Calu3 (cell line): ENCODE measurements at regions not wholly inside any gene's neighbourhood (a gene's known extent, or its start where the extent isn't known, plus 50 kb on each side); places are given as distances from the start of the nearest gene placed in this dataset.

Experiments
- BruUV-seq: library from RNA; stranded (reverse); fragments of 400-500 nt; replicated peaks from 2 replicates; lab custom pipeline; 2021; lab: Mats Ljungman, UMichigan
- CTCF ChIA-PET: fragments of 300-600 bp; sonication (Branson Sonifier 250); formaldehyde crosslinking; loops from one replicate; lab custom pipeline; 2022; ENCODE audit warnings: antibody characterized with exemption; lab: Charles Lee
- DNase-seq: peaks from one replicate; pipeline ENCODE4 v3.0.0; 2022
- H3K27ac Mint-ChIP-seq: one replicate; pipeline ENCODE4 v1.8.0; 2022; ENCODE audit warnings: mixed read lengths; ENCODE audit not compliant: unreplicated experiment
- H3K27me3 Mint-ChIP-seq: one replicate; pipeline ENCODE4 v1.8.0; 2022; ENCODE audit warnings: mixed read lengths; ENCODE audit not compliant: unreplicated experiment
- H3K36me3 Mint-ChIP-seq: one replicate; pipeline ENCODE4 v1.8.0; 2022; ENCODE audit warnings: mild to moderate bottlenecking, moderate library complexity, mixed read lengths; ENCODE audit not compliant: insufficient read depth, unreplicated experiment
- H3K4me1 Mint-ChIP-seq: one replicate; pipeline ENCODE4 v1.8.0; 2022; ENCODE audit warnings: mild to moderate bottlenecking, low read depth, mixed read lengths; ENCODE audit not compliant: unreplicated experiment
- H3K4me3 Mint-ChIP-seq: one replicate; pipeline ENCODE4 v1.8.0; 2022; ENCODE audit warnings: mild to moderate bottlenecking, low read depth, moderate library complexity, mixed read lengths; ENCODE audit not compliant: unreplicated experiment
- H3K9me3 Mint-ChIP-seq: one replicate; pipeline ENCODE4 v1.8.0; 2022; ENCODE audit warnings: low read depth, mixed read lengths; ENCODE audit not compliant: unreplicated experiment
- intact Hi-C: fragments of 100-400 bp; cut with micrococcal nuclease; formaldehyde crosslinking; loops from one replicate; pipeline ENCODE4 v1.10.0; 2022; ENCODE audit not compliant: unreplicated experiment
- TF ChIP-seq, protein P1 (sequence below): fragments of 200-600 bp; IDR thresholded peaks from one replicate; pipeline ENCODE4 v1.8.0; 2022; ENCODE audit warnings: antibody characterized with exemption; ENCODE audit not compliant: unreplicated experiment

DNA sequence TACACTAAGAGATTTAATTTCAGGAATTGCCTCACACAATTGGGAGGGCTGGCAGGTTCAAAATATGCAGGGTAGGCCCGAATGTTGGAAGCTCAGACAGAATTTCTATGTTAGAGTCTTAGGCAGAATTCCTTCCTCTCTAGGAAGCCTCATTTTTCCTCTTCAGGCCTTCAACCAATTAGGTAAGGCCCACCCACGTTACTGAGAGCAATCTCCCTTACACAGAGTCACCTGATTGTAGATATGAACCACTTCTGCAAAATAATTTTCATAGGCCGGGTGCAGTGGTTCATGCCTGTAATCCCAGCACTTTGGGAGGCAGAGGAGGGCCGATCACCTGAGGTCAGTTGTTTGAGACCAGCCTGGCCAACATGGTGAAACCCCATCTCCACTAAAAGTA, 50.2 kb upstream of the HIVEP1 start:
- DNase-seq: no peak
- no peak overlapping the region for H3K27ac Mint-ChIP-seq
- TF ChIP-seq, protein P1, sequence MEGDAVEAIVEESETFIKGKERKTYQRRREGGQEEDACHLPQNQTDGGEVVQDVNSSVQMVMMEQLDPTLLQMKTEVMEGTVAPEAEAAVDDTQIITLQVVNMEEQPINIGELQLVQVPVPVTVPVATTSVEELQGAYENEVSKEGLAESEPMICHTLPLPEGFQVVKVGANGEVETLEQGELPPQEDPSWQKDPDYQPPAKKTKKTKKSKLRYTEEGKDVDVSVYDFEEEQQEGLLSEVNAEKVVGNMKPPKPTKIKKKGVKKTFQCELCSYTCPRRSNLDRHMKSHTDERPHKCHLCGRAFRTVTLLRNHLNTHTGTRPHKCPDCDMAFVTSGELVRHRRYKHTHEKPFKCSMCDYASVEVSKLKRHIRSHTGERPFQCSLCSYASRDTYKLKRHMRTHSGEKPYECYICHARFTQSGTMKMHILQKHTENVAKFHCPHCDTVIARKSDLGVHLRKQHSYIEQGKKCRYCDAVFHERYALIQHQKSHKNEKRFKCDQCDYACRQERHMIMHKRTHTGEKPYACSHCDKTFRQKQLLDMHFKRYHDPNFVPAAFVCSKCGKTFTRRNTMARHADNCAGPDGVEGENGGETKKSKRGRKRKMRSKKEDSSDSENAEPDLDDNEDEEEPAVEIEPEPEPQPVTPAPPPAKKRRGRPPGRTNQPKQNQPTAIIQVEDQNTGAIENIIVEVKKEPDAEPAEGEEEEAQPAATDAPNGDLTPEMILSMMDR: no peak
- CTCF ChIA-PET: no interaction called here
- H3K4me3 Mint-ChIP-seq: no peak overlapping the region
- intact Hi-C loops: no loop called here
- H3K36me3 Mint-ChIP-seq: no peaks in the 10 kb centered on the region
- peaks cover 3% of the 10 kb centered on the region for H3K9me3 Mint-ChIP-seq
- no peaks in the 10 kb centered on the region for H3K4me1 Mint-ChIP-seq
- no TSS peak for BruUV-seq
- H3K27me3 Mint-ChIP-seq: no peaks in the 10 kb centered on the region

DNA sequence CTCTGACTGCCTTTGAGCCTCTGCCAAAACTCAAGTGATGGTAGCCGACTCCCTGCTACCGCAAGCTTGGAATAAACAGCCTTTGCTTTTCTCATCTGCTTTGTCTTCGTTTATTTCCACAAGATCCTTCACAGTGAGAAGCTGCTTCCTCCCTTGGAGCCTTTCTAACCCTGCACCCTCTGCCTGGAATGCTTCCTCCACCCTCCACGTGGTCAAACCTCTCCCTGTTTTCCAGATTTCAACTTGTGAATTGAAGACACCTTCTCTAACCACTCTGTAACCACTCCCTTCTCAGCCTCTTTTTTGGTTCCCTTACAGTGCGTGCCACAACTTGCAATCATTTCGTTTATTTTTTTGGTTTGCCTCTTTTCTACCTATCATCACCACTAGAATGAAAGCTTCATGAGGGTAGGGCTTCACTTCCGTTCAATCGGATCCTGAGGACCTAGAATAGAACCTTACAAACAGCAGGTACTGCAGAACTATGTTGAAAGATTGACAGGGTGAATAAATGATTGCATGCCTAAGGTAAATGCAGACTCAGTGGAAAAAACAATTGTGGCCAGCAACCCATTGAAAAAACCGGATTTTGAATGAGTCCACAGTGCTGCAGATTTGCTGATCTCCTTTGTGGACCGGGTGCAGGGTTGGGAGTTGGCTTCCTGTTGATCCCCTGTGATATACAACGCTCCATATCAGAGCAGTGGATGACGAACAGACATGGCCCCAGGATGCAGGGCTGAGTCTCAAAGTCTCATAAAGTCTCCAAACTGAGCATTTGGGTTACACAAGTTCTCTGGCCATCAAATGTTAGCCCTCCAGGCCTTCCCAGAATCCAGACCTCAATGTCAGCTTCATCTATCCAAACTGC, 51.0 kb upstream of the HIVEP1 start:
- intact Hi-C loops: no loop called here
- CTCF ChIA-PET: no interaction called here
- no peaks in the 10 kb centered on the region for H3K36me3 Mint-ChIP-seq
- H3K4me3 Mint-ChIP-seq: no peak overlapping the region
- TF ChIP-seq, protein P1: no peak
- no peak for DNase-seq
- H3K4me1 Mint-ChIP-seq: no peaks in the 10 kb centered on the region
- no peaks in the 10 kb centered on the region for H3K27me3 Mint-ChIP-seq
- BruUV-seq: no TSS peak
- H3K27ac Mint-ChIP-seq: no peak overlapping the region
- peaks cover 3% of the 10 kb centered on the region for H3K9me3 Mint-ChIP-seq

DNA sequence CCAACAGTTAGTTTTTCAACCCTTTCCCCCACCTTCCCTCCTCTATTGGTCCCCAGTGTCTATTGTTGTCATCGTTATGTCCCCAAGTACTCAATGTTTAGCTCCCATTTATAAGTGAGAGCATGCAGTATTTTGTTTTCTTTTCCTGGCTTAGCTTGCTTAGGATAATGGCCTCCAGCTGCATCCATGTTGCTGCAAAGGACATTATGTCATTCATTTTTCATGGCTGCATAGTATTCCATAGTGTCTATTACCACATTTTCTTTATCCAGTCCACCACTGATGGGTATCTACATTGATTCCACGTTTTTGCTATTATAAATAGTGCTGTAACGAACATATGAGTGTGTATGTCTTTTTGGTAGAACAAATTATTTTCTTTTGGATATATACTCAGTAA, 55.3 kb upstream of the HIVEP1 start:
- DNase-seq: no peak
- no TSS peak for BruUV-seq
- H3K9me3 Mint-ChIP-seq: no peaks in the 10 kb centered on the region
- H3K4me3 Mint-ChIP-seq: no peak overlapping the region
- H3K27me3 Mint-ChIP-seq: no peaks in the 10 kb centered on the region
- intact Hi-C loops: no loop called here
- H3K36me3 Mint-ChIP-seq: no peaks in the 10 kb centered on the region
- no peak overlapping the region for H3K27ac Mint-ChIP-seq
- CTCF ChIA-PET: no interaction called here
- TF ChIP-seq, protein P1: no peak
- no peaks in the 10 kb centered on the region for H3K4me1 Mint-ChIP-seq

DNA sequence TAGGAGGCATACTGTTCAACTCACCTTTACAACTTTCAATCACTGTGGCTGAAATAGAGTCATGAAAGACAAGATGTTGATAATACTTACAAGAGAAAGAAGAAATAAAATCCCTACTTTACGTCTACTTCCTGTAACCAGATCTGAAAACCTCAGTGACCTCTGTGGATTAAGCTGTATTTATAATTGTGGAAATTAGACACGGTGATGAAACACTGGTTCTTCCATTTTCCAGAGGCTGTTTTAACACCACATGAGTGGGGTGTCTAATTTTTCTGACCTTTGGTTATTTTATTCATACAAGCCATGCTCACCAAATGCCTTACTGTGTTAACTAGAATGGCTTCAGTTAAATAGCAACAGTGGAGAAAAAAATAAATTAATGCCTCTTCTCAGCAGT, 58.5 kb upstream of the HIVEP1 start:
- BruUV-seq: no TSS peak
- CTCF ChIA-PET: no interaction called here
- TF ChIP-seq, protein P1: no peak
- DNase-seq: no peak
- intact Hi-C loops: no loop called here
- no peak overlapping the region for H3K27ac Mint-ChIP-seq
- no peaks in the 10 kb centered on the region for H3K36me3 Mint-ChIP-seq
- H3K27me3 Mint-ChIP-seq: no peaks in the 10 kb centered on the region
- no peaks in the 10 kb centered on the region for H3K9me3 Mint-ChIP-seq
- H3K4me3 Mint-ChIP-seq: no peak overlapping the region
- no peaks in the 10 kb centered on the region for H3K4me1 Mint-ChIP-seq
